Breast epithelium (tissue), 3 donors: ENCODE measurements at regions not wholly inside any gene's neighbourhood (a gene's known extent, or its start where the extent isn't known, plus 50 kb on each side); places are given as distances from the start of the nearest gene placed in this dataset.

Source experiments
- POLR2AphosphoS5 ChIP-seq, 3 donors: sonication (generic); formaldehyde crosslinking; IDR thresholded peaks; one replicate each; pipeline ENCODE4 v1.6.1; 2017; ENCODE audit warnings: antibody characterized with exemption in 3 of 3
- TF ChIP-seq, protein P1 (sequence below), 3 donors: fragments of 450-650 bp; IDR thresholded peaks; one replicate each; pipeline ENCODE4 v1.5.1; 2016 to 2017; ENCODE audit warnings: antibody characterized with exemption in 3 of 3, mild to moderate bottlenecking in 3 of 3, moderate library complexity in 3 of 3

DNA sequence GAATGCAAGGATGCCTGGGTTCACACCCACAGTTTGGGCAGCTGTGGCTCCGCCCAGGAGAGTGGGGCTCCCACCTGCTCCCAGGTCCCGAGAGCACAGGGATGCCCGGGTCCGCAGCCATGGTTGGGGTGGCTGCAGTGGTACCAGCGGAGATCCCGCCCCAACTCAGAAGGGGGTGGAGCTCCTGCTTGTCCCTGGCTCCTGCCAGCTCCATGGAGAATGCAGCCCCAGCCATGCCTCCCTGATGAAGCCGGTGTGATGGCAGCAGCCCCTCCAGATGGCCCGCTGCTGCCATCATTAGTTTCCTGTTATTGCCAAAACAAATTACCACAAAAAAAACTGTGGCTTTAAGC is 113.1 kb upstream of the RUNX3 start:
- TF ChIP-seq POLR2AphosphoS5 (IDR thresholded peaks at IDR 0.05) = no peak
- TF ChIP-seq, protein P1, sequence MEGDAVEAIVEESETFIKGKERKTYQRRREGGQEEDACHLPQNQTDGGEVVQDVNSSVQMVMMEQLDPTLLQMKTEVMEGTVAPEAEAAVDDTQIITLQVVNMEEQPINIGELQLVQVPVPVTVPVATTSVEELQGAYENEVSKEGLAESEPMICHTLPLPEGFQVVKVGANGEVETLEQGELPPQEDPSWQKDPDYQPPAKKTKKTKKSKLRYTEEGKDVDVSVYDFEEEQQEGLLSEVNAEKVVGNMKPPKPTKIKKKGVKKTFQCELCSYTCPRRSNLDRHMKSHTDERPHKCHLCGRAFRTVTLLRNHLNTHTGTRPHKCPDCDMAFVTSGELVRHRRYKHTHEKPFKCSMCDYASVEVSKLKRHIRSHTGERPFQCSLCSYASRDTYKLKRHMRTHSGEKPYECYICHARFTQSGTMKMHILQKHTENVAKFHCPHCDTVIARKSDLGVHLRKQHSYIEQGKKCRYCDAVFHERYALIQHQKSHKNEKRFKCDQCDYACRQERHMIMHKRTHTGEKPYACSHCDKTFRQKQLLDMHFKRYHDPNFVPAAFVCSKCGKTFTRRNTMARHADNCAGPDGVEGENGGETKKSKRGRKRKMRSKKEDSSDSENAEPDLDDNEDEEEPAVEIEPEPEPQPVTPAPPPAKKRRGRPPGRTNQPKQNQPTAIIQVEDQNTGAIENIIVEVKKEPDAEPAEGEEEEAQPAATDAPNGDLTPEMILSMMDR (IDR thresholded peaks at IDR 0.05) = no peak
